GM23248 (cell line): ENCODE measurements at regions not wholly inside any gene's neighbourhood (a gene's known extent, or its start where the extent isn't known, plus 50 kb on each side); places are given as distances from the start of the nearest gene placed in this dataset.

ENCODE experiments used
- DNase-seq: peaks from one replicate; pipeline ENCODE4 v3.0.0-alpha.2; 2015
- H2AFZ ChIP-seq: fragments of 200-600 bp; sonication (generic); 2 replicates; pipeline ENCODE4 v1.6.1; 2016; ENCODE audit warnings: antibody characterized with exemption
- H3F3A ChIP-seq: fragments of 200-600 bp; sonication (generic); 2 replicates; pipeline ENCODE4 v1.6.1; 2016; ENCODE audit warnings: mild to moderate bottlenecking, antibody characterized with exemption, mixed run types; ENCODE audit not compliant: insufficient read depth
- H3K27ac ChIP-seq: fragments of 200-600 bp; sonication (generic); 2 replicates; pipeline ENCODE4 v1.5.1; 2016; ENCODE audit warnings: mild to moderate bottlenecking
- H3K27me3 ChIP-seq: fragments of 200-600 bp; sonication (generic); replicated peaks from 2 replicates; pipeline ENCODE4 v1.6.1; 2016; ENCODE audit warnings: mild to moderate bottlenecking; ENCODE audit not compliant: insufficient read depth
- H3K36me3 ChIP-seq: fragments of 200-600 bp; sonication (generic); 2 replicates; pipeline ENCODE4 v1.6.1; 2016; ENCODE audit warnings: low read depth, mild to moderate bottlenecking
- H3K4me1 ChIP-seq: fragments of 200-600 bp; sonication (generic); 2 replicates; pipeline ENCODE4 v1.6.1; 2016; ENCODE audit warnings: mild to moderate bottlenecking; ENCODE audit not compliant: insufficient read depth
- H3K4me2 ChIP-seq: fragments of 200-600 bp; sonication (generic); one replicate; pipeline ENCODE4 v1.6.1; 2016; ENCODE audit warnings: mild to moderate bottlenecking; ENCODE audit not compliant: unreplicated experiment
- H3K4me3 ChIP-seq: fragments of 200-600 bp; sonication (generic); 2 replicates; pipeline ENCODE4 v1.5.1; 2016; ENCODE audit warnings: mild to moderate bottlenecking
- H3K79me2 ChIP-seq: fragments of 200-600 bp; sonication (generic); 2 replicates; pipeline ENCODE4 v1.6.1; 2016; ENCODE audit warnings: mild to moderate bottlenecking; ENCODE audit not compliant: insufficient read depth
- H3K9ac ChIP-seq: fragments of 200-600 bp; sonication (generic); 2 replicates; pipeline ENCODE4 v1.6.1; 2016; ENCODE audit warnings: mild to moderate bottlenecking
- H3K9me2 ChIP-seq: fragments of 200-600 bp; sonication (generic); 2 replicates; pipeline ENCODE4 v1.6.1; 2016; ENCODE audit warnings: mixed run types, mild to moderate bottlenecking, moderate library complexity; ENCODE audit not compliant: insufficient read depth
- H3K9me3 ChIP-seq: fragments of 200-600 bp; sonication (generic); one replicate; pipeline ENCODE4 v1.6.1; 2017; ENCODE audit warnings: low read depth
- H4K20me1 ChIP-seq: fragments of 200-600 bp; sonication (generic); 2 replicates; pipeline ENCODE4 v1.6.0; 2016; ENCODE audit not compliant: insufficient read depth
- EZH2 ChIP-seq: fragments of 200-600 bp; sonication (generic); IDR thresholded peaks from 2 replicates; pipeline ENCODE4 v1.6.1; 2018; ENCODE audit warnings: antibody characterized with exemption, mild to moderate bottlenecking; ENCODE audit not compliant: insufficient read depth, poor library complexity, severe bottlenecking
- EZH2phosphoT487 ChIP-seq: fragments of 200-600 bp; sonication (generic); IDR thresholded peaks from 2 replicates; pipeline ENCODE4 v1.6.1; 2018; ENCODE audit warnings: antibody characterized with exemption, moderate library complexity, mild to moderate bottlenecking, low read depth; ENCODE audit not compliant: insufficient read depth
- WGBS, 2 experiments: methylation state at CpG; one replicate each; pipeline ENCODE4 v1.1.6; 2015 to 2017; ENCODE audit warnings: low lambda C conversion rate in 2 of 2, low coverage in 1 of 2; ENCODE audit errors: missing lambda C conversion rate in 2 of 2; 5-methylcytosine and 5-hydroxymethylcytosine counted together
- in situ Hi-C: fragments of 300-500 bp; cut with MboI; formaldehyde crosslinking; loops from 2 replicates; pipeline ENCODE4 v1.15.0; 2020

DNA sequence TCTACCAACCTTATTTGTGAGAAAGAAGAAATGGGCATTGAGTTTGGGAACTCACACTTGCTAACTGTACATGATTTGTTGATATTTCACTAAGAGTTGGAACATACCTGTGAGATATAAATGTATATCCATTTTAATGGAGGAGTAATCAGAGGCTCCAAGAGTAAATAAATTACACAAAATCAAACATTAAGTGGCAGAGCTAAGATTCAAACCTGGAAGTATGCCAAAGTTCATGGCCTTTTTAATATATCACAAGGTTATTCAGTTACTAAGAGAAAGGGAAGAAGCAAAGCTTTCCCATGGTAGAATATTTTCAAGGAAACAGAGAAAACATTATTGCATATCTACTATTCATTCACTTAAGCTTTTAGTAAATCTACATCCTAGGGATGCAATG is 1641.1 kb downstream of the FAM181B start:
- Histone ChIP-seq H3K4me3 (no peak overlapping the region), H3K9me2 (no peaks in the 10 kb centered on the region), H4K20me1 (no peaks in the 10 kb centered on the region), H3K27ac (no peak overlapping the region), H3K27me3 (no peaks in the 10 kb centered on the region), H3K79me2 (no peaks in the 10 kb centered on the region), H3K4me1 (no peaks in the 10 kb centered on the region), H2AFZ (no peak overlapping the region), H3K4me2 (no peak overlapping the region), H3K36me3 (no peaks in the 10 kb centered on the region), H3F3A (no peaks in the 10 kb centered on the region), H3K9me3 (no peaks in the 10 kb centered on the region), H3K9ac (no peak overlapping the region)
- in situ Hi-C loops = no loop called here
- TF ChIP-seq EZH2 (no peak), EZH2phosphoT487 (no peak)
- no peak for DNase-seq

DNA sequence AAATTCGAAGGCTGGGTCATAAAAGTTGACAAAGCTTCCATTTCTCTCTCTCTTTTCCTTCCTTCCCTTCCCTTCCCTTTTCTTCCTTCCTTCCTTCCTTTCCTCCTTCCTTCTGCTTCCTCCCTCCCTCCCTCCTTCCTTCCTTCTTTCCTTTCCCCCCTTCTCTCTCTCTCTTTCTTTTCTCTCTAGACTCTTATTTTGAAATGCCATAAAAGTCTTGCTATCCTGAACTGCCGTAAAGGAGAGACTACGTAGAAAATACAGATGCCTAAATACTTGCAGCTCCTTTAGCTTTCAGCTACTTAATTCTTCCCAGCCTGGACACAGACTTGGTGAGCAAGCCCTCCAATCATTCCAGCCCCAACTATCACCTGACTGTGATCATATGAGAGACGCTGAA is 1644.4 kb downstream of the FAM181B start:
- Histone ChIP-seq H3K4me2 (no peak overlapping the region), H3K9me3 (no peaks in the 10 kb centered on the region), H3K27me3 (no peaks in the 10 kb centered on the region), H3K27ac (no peak overlapping the region), H3K9ac (no peak overlapping the region), H3K36me3 (no peaks in the 10 kb centered on the region), H2AFZ (no peak overlapping the region), H3K4me1 (no peaks in the 10 kb centered on the region), H3K9me2 (no peaks in the 10 kb centered on the region), H3F3A (no peaks in the 10 kb centered on the region), H4K20me1 (no peaks in the 10 kb centered on the region), H3K79me2 (no peaks in the 10 kb centered on the region), H3K4me3 (no peak overlapping the region)
- TF ChIP-seq EZH2phosphoT487 = no peak
- no peak for TF ChIP-seq EZH2
- 11 to 14% methylated on average over 4 of the region's 4 CpGs for WGBS, 2 experiments
- no peak for DNase-seq
- in situ Hi-C loops = no loop called here

DNA sequence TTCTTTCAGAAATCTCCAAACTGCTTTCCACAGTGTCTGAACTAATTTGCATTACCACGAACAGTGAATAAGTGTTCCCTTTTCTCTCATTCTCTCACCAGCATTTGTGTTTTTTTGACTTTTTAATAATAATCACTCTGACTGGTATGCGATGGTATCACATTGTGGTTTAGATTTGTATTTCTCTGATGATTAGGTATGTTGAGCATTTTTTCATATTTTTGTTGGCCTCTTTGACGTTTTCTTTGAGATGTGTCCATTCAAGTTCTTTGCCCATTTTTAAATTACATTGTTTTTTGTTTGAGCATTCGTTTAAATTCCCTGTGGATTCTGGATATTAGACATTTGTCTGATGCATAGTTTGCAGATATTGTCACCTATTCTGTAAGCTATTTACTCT is 1639.6 kb upstream of the TENM4 start:
- Histone ChIP-seq H2AFZ (no peak overlapping the region), H3K79me2 (no peaks in the 10 kb centered on the region), H3K36me3 (no peaks in the 10 kb centered on the region), H3K4me3 (no peak overlapping the region), H3K9ac (no peak overlapping the region), H3K27me3 (no peaks in the 10 kb centered on the region), H3K9me2 (no peaks in the 10 kb centered on the region), H4K20me1 (no peaks in the 10 kb centered on the region), H3K4me2 (no peak overlapping the region), H3K9me3 (no peaks in the 10 kb centered on the region), H3F3A (no peaks in the 10 kb centered on the region), H3K27ac (no peak overlapping the region), H3K4me1 (no peaks in the 10 kb centered on the region)
- DNase-seq = no peak
- in situ Hi-C loops = no loop called here
- TF ChIP-seq EZH2phosphoT487 (no peak), EZH2 (no peak)
- 23 to 24% methylated on average over 4 of the region's 4 CpGs for whole genome bisulfite sequencing, 2 experiments

DNA sequence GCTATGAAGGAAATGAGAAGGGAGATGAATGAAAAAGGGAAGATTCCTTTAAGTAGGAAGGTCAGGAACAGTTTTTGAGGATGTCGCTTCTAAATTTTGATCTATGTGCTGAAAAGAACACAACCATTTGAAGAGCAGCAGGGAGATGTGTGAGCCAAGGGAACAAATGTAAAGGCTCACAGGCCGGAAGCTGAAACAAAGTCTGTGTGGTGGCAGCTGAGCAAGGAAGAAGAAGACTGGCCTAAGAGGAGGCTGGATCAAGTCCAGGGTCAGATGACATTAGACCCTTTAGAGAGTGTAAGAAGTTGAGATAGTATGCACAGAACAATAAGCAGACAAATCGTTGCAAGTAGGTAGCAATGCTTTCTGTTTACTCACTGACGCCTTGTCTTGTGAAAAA is 1631.4 kb upstream of the TENM4 start:
- H3F3A ChIP-seq = no peaks in the 10 kb centered on the region
- TF ChIP-seq EZH2phosphoT487 (no peak), EZH2 (no peak)
- no peaks in the 10 kb centered on the region for H3K79me2 ChIP-seq
- WGBS, 2 experiments = 30 to 39% methylated on average over 4 of the region's 4 CpGs
- H3K27me3 ChIP-seq = no peaks in the 10 kb centered on the region
- H3K9ac ChIP-seq = no peak overlapping the region
- no peaks in the 10 kb centered on the region for H4K20me1 ChIP-seq
- no peaks in the 10 kb centered on the region; the same call in 1 of the 2 replicates for H3K9me2 ChIP-seq
- no peak overlapping the region for H3K4me2 ChIP-seq
- H3K27ac ChIP-seq = no peak overlapping the region
- H2AFZ ChIP-seq = no peak overlapping the region
- in situ Hi-C loops = no loop called here
- no peak overlapping the region for H3K4me3 ChIP-seq
- DNase-seq = no peak
- H3K9me3 ChIP-seq = no peaks in the 10 kb centered on the region
- H3K36me3 ChIP-seq = no peaks in the 10 kb centered on the region
- no peaks in the 10 kb centered on the region for H3K4me1 ChIP-seq

DNA sequence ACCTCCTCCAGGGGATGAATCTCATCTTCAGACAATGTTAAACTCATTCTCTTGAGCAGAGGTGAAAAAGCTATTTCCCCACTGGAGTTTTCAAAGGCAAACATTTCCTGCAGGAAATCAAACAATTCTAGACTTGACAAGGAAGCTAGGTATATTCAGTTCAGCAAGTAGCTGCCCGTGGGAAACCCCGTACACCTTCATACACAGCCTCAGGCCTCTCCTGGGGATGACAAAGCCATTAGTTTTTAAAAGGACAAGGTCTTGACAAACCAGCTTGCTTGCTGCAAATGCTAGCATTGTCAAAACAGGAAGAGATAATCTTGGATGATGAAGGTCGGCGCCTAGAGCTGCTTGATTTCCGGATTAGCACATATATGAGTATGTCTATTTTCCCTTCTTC is 1630.8 kb upstream of the TENM4 start:
- H3K79me2 ChIP-seq = no peaks in the 10 kb centered on the region
- H3K9ac ChIP-seq = no peak overlapping the region
- H3K27me3 ChIP-seq = no peaks in the 10 kb centered on the region
- H2AFZ ChIP-seq = no peak overlapping the region
- H3K4me3 ChIP-seq = no peak overlapping the region
- TF ChIP-seq EZH2phosphoT487 (no peak), EZH2 (no peak)
- H3K36me3 ChIP-seq = no peaks in the 10 kb centered on the region
- no peaks in the 10 kb centered on the region for H3F3A ChIP-seq
- H3K9me3 ChIP-seq = no peaks in the 10 kb centered on the region
- H3K27ac ChIP-seq = no peak overlapping the region
- 18 to 27% methylated on average over 5 of the region's 5 CpGs for WGBS, 2 experiments
- no peak overlapping the region for H3K4me2 ChIP-seq
- DNase-seq = no peak
- in situ Hi-C loops = no loop called here
- H4K20me1 ChIP-seq = no peaks in the 10 kb centered on the region
- H3K9me2 ChIP-seq = no peaks in the 10 kb centered on the region; the same call in 1 of the 2 replicates
- H3K4me1 ChIP-seq = no peaks in the 10 kb centered on the region
